ENCODE measurements at regions not wholly inside any gene's neighbourhood (a gene's known extent, or its start where the extent isn't known, plus 50 kb on each side); places are given as distances from the start of the nearest gene placed in this dataset.
A peak's percentile ranks its signal among the peaks of the same experiment; 100 is the strongest.

DNA sequence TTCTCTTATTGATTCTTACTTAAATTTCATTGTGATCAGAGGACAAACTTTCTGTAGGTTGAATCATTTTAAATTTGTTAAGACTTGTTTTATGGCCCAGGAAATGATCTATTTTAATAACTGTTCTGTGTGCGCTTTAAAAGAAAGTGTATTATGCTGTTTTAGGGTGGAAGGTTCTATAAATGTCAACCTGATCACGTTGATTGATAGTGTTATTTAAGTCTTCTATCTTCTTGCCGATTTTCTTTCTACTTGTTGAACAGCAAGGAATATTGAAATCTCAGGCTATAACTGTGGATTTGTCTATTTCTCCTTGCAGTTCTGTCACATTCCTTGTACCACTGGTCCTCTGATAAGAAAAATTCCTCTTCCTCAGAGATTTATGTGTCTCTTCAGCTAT lies 112.7 kb downstream of the TANC2 start:
- no peaks in the 10 kb centered on the region for H4K20me1 ChIP-seq (ENCODE audit: insufficient read depth, low read length)

DNA sequence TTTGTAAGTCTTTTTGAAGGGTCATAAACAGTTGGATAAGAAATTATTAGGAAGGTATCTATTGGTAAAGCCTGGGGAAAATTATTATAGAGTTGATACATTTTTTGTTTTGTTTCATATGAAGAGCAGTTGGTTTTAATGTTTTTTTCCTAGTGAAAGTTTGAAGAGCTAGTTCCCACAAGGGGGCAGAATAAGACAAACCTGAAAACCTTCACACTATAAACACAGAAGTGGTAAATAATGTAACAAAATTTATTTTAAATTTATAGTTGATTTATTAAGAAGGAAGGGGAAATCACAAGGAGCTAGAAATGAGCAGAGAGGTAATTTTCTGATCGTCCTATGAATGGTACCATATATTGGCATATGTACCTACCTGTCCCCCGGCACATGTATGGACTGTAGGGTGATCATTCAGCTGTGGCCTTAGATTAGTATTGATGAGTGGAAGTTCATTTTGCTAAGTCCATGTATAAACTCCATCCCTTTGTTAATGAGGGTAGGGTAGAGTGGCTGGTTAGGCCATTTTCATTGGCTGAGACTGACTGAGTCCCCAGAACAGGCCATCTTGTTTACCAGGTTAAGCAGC lies 116.3 kb downstream of the TANC2 start:
- Histone ChIP-seq H4K20me1 (ENCODE audit: insufficient read depth, low read length) (no peaks in the 10 kb centered on the region), H3K4me3 (ENCODE audit: low read depth, low read length, poor library complexity, severe bottlenecking) (no peak overlapping the region), H3F3A (ENCODE audit: insufficient read depth, low read length) (no peaks in the 10 kb centered on the region), H3K9me3 (ENCODE audit: low read length) (no peaks in the 10 kb centered on the region), H3K36me3 (ENCODE audit: insufficient read depth, low read length) (no peaks in the 10 kb centered on the region), H3K4me1 (ENCODE audit: insufficient read depth, low read length, severe bottlenecking) (no peaks in the 10 kb centered on the region), H3K9me2 (ENCODE audit: low read depth, low read length) (no peaks in the 10 kb centered on the region), H3K9ac (ENCODE audit: low read length) (no peak overlapping the region), H2AFZ (ENCODE audit: low read length) (no peak overlapping the region), H3K79me2 (ENCODE audit: insufficient read depth, low read length) (no peaks in the 10 kb centered on the region), H3K4me2 (ENCODE audit: low read length) (no peak overlapping the region), H3K27me3 (ENCODE audit: insufficient read depth, low read length) (no peaks in the 10 kb centered on the region), H3K27ac (ENCODE audit: low read depth, low read length, poor library complexity, severe bottlenecking) (no peak overlapping the region)
- TF ChIP-seq EZH2 (IDR thresholded peaks at IDR 0.05; ENCODE audit: borderline replicate concordance, low read length): no peak
- TF ChIP-seq, protein P1, sequence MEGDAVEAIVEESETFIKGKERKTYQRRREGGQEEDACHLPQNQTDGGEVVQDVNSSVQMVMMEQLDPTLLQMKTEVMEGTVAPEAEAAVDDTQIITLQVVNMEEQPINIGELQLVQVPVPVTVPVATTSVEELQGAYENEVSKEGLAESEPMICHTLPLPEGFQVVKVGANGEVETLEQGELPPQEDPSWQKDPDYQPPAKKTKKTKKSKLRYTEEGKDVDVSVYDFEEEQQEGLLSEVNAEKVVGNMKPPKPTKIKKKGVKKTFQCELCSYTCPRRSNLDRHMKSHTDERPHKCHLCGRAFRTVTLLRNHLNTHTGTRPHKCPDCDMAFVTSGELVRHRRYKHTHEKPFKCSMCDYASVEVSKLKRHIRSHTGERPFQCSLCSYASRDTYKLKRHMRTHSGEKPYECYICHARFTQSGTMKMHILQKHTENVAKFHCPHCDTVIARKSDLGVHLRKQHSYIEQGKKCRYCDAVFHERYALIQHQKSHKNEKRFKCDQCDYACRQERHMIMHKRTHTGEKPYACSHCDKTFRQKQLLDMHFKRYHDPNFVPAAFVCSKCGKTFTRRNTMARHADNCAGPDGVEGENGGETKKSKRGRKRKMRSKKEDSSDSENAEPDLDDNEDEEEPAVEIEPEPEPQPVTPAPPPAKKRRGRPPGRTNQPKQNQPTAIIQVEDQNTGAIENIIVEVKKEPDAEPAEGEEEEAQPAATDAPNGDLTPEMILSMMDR (IDR thresholded peaks at IDR 0.05; ENCODE audit: low read length): peak; percentile 41

More for the DNA sequence above, 112.7 kb downstream of the TANC2 start:
- H3K79me2 ChIP-seq (ENCODE audit: insufficient read depth, low read length): no peaks in the 10 kb centered on the region
- H3F3A ChIP-seq (ENCODE audit: insufficient read depth, low read length): no peaks in the 10 kb centered on the region
- no peak overlapping the region for H3K9ac ChIP-seq (ENCODE audit: low read length)
- no peaks in the 10 kb centered on the region for H3K36me3 ChIP-seq (ENCODE audit: insufficient read depth, low read length)
- H2AFZ ChIP-seq (ENCODE audit: low read length): no peak overlapping the region
- no peaks in the 10 kb centered on the region for H3K9me2 ChIP-seq (ENCODE audit: low read depth, low read length)
- no peak for TF ChIP-seq EZH2 (IDR thresholded peaks at IDR 0.05; ENCODE audit: borderline replicate concordance, low read length)
- H3K27me3 ChIP-seq (ENCODE audit: insufficient read depth, low read length): no peaks in the 10 kb centered on the region
- no peak overlapping the region for H3K4me2 ChIP-seq (ENCODE audit: low read length)
- H3K4me3 ChIP-seq (ENCODE audit: low read depth, low read length, poor library complexity, severe bottlenecking): no peak overlapping the region
- H3K9me3 ChIP-seq (ENCODE audit: low read length): no peaks in the 10 kb centered on the region
- no peaks in the 10 kb centered on the region for H3K4me1 ChIP-seq (ENCODE audit: insufficient read depth, low read length, severe bottlenecking)
- H3K27ac ChIP-seq (ENCODE audit: low read depth, low read length, poor library complexity, severe bottlenecking): no peak overlapping the region

DNA sequence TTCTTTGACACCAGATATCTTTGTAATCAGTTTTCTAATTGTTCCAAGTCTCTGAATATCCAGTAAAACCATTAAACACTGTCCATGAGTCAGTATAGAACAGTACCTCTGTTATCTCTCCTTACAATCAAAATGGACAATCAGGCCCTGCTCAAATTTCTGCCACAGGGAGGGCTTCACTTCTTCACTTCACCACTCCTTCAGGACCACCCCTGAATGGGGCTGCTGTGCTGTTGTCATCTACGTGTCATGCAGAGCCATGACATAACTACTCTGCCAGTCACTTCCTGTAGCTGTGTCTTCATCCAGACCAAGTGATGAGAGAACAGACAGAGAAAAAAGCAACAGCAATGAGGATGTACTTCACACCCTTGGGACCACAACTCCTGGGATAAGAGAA lies 116.9 kb downstream of the TANC2 start:
- no peaks in the 10 kb centered on the region for H3K79me2 ChIP-seq (ENCODE audit: insufficient read depth, low read length)
- H3K36me3 ChIP-seq (ENCODE audit: insufficient read depth, low read length): no peaks in the 10 kb centered on the region
- no peaks in the 10 kb centered on the region for H3F3A ChIP-seq (ENCODE audit: insufficient read depth, low read length)
- H3K4me3 ChIP-seq (ENCODE audit: low read depth, low read length, poor library complexity, severe bottlenecking): no peak overlapping the region
- no peak overlapping the region for H3K9ac ChIP-seq (ENCODE audit: low read length)
- H3K27me3 ChIP-seq (ENCODE audit: insufficient read depth, low read length): no peaks in the 10 kb centered on the region
- no peaks in the 10 kb centered on the region for H3K9me2 ChIP-seq (ENCODE audit: low read depth, low read length)
- no peak overlapping the region for H2AFZ ChIP-seq (ENCODE audit: low read length)
- H3K9me3 ChIP-seq (ENCODE audit: low read length): no peaks in the 10 kb centered on the region
- no peak overlapping the region for H3K27ac ChIP-seq (ENCODE audit: low read depth, low read length, poor library complexity, severe bottlenecking)
- no peaks in the 10 kb centered on the region for H4K20me1 ChIP-seq (ENCODE audit: insufficient read depth, low read length)
- H3K4me1 ChIP-seq (ENCODE audit: insufficient read depth, low read length, severe bottlenecking): no peaks in the 10 kb centered on the region
- TF ChIP-seq EZH2 (IDR thresholded peaks at IDR 0.05; ENCODE audit: borderline replicate concordance, low read length): no peak
- TF ChIP-seq, protein P1 (IDR thresholded peaks at IDR 0.05; ENCODE audit: low read length): no peak
- no peak overlapping the region for H3K4me2 ChIP-seq (ENCODE audit: low read length)
